ENCODE measurements at regions not wholly inside any gene's neighbourhood (a gene's known extent, or its start where the extent isn't known, plus 50 kb on each side); places are given as distances from the start of the nearest gene placed in this dataset.

DNA sequence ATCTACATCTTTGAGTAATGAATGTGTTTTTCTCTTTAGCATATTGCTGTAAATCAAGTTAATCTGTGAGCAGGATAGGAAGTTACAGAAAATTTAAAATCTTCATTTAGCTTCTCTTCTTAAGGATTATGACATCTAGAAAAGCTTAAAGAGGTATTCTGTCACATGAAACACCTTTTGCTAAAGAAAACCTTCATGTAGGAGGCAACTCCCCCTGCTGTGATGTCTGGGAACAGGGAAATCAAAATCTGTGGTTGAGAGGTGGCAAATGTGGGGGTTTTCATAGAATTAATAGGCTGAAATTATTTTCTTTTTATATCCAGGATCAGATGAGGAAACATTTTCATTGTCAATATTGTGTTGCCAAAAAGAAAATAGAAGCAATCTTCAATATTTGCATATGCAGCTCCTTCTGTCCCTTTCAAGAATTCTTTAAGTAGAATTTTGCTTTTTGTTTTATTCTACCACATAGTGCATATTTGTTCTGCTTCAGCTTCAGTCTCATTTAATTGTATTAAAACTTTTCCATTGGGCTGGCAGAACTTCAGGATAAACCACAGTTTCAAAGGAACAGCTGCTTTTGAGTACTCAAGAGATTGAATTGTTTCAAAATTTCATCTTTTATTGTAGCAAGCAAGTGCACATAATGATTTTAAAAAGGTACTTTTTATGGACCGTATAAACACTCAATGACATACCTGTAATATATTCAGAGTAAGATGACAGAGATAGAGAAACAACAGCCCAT, 128.4 kb downstream of the RAP2B start:
- TF ChIP-seq, protein P1, sequence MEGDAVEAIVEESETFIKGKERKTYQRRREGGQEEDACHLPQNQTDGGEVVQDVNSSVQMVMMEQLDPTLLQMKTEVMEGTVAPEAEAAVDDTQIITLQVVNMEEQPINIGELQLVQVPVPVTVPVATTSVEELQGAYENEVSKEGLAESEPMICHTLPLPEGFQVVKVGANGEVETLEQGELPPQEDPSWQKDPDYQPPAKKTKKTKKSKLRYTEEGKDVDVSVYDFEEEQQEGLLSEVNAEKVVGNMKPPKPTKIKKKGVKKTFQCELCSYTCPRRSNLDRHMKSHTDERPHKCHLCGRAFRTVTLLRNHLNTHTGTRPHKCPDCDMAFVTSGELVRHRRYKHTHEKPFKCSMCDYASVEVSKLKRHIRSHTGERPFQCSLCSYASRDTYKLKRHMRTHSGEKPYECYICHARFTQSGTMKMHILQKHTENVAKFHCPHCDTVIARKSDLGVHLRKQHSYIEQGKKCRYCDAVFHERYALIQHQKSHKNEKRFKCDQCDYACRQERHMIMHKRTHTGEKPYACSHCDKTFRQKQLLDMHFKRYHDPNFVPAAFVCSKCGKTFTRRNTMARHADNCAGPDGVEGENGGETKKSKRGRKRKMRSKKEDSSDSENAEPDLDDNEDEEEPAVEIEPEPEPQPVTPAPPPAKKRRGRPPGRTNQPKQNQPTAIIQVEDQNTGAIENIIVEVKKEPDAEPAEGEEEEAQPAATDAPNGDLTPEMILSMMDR (tag by site-specific recombination; IDR thresholded peaks at IDR 0.05): no peak
- TF ChIP-seq ZBTB21 (tag by site-specific recombination; IDR thresholded peaks at IDR 0.05) (no peak), TRIM28 (IDR thresholded peaks at IDR 0.05; ENCODE audit: borderline replicate concordance, low read length) (no peak), ZNF169 (tag by site-specific recombination; IDR thresholded peaks at IDR 0.05) (no peak), ZNF138 (tag by site-specific recombination; IDR thresholded peaks at IDR 0.05; ENCODE audit: borderline replicate concordance) (no peak)
- TF ChIP-seq, protein P2, sequence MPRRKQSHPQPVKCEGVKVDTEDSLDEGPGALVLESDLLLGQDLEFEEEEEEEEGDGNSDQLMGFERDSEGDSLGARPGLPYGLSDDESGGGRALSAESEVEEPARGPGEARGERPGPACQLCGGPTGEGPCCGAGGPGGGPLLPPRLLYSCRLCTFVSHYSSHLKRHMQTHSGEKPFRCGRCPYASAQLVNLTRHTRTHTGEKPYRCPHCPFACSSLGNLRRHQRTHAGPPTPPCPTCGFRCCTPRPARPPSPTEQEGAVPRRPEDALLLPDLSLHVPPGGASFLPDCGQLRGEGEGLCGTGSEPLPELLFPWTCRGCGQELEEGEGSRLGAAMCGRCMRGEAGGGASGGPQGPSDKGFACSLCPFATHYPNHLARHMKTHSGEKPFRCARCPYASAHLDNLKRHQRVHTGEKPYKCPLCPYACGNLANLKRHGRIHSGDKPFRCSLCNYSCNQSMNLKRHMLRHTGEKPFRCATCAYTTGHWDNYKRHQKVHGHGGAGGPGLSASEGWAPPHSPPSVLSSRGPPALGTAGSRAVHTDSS (tag by site-specific recombination; IDR thresholded peaks at IDR 0.05): no peak
- TF ChIP-seq, protein P3, sequence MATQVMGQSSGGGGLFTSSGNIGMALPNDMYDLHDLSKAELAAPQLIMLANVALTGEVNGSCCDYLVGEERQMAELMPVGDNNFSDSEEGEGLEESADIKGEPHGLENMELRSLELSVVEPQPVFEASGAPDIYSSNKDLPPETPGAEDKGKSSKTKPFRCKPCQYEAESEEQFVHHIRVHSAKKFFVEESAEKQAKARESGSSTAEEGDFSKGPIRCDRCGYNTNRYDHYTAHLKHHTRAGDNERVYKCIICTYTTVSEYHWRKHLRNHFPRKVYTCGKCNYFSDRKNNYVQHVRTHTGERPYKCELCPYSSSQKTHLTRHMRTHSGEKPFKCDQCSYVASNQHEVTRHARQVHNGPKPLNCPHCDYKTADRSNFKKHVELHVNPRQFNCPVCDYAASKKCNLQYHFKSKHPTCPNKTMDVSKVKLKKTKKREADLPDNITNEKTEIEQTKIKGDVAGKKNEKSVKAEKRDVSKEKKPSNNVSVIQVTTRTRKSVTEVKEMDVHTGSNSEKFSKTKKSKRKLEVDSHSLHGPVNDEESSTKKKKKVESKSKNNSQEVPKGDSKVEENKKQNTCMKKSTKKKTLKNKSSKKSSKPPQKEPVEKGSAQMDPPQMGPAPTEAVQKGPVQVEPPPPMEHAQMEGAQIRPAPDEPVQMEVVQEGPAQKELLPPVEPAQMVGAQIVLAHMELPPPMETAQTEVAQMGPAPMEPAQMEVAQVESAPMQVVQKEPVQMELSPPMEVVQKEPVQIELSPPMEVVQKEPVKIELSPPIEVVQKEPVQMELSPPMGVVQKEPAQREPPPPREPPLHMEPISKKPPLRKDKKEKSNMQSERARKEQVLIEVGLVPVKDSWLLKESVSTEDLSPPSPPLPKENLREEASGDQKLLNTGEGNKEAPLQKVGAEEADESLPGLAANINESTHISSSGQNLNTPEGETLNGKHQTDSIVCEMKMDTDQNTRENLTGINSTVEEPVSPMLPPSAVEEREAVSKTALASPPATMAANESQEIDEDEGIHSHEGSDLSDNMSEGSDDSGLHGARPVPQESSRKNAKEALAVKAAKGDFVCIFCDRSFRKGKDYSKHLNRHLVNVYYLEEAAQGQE (tag by site-specific recombination; IDR thresholded peaks at IDR 0.05): no peak
- TF ChIP-seq, protein P4, sequence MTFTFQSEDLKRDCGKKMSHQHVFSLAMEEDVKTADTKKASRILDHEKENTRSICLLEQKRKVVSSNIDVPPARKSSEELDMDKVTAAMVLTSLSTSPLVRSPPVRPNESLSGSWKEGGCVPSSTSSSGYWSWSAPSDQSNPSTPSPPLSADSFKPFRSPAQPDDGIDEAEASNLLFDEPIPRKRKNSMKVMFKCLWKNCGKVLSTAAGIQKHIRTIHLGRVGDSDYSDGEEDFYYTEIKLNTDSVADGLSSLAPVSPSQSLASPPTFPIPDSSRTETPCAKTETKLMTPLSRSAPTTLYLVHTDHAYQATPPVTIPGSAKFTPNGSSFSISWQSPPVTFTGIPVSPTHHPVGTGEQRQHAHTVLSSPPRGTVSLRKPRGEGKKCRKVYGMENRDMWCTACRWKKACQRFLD (tag by site-specific recombination; IDR thresholded peaks at IDR 0.05): no peak

Data from HEK293 (cell line).